Neural cell (in vitro differentiated cells): ENCODE measurements at regions not wholly inside any gene's neighbourhood (a gene's known extent, or its start where the extent isn't known, plus 50 kb on each side); places are given as distances from the start of the nearest gene placed in this dataset.

ENCODE experiments used
- H2AFZ ChIP-seq: fragments of 200-600, 300-800 bp; sonication (generic), shearing (Covaris generic); 2 replicates; pipeline ENCODE4 v1.6.0; 2014; ENCODE audit warnings: low read depth, mild to moderate bottlenecking, antibody characterized with exemption, low read length, moderate library complexity
- H3F3A ChIP-seq: fragments of 200-600 bp; shearing (Covaris generic); 2 replicates; pipeline ENCODE4 v1.6.1; 2016; ENCODE audit warnings: mild to moderate bottlenecking, moderate library complexity, mixed read lengths, antibody characterized with exemption, low read length; ENCODE audit not compliant: insufficient read depth, poor library complexity, severe bottlenecking
- H3K27ac ChIP-seq: fragments of 200-600, 300-800 bp; sonication (generic), shearing (Covaris generic); 2 replicates; pipeline ENCODE4 v1.5.1; 2014; ENCODE audit warnings: mild to moderate bottlenecking, low read length, moderate library complexity
- H3K27me3 ChIP-seq: fragments of 300-800, 200-600 bp; sonication (generic), shearing (Covaris generic); 2 replicates; pipeline ENCODE4 v1.6.0; 2014; ENCODE audit warnings: mild to moderate bottlenecking, low read depth, low read length, moderate library complexity; ENCODE audit not compliant: insufficient read depth
- H3K36me3 ChIP-seq: fragments of 300-800, 200-600 bp; sonication (generic), shearing (Covaris generic); 2 replicates; pipeline ENCODE4 v1.5.1; 2014; ENCODE audit warnings: mild to moderate bottlenecking, antibody characterized with exemption, low read length, moderate library complexity; ENCODE audit not compliant: insufficient read depth
- H3K4me2 ChIP-seq: fragments of 300-800, 200-600 bp; sonication (generic), shearing (Covaris generic); 2 replicates; pipeline ENCODE4 v1.6.0; 2014; ENCODE audit warnings: mild to moderate bottlenecking, low read length
- H3K4me3 ChIP-seq: fragments of 300-800, 200-600 bp; sonication (generic), shearing (Covaris generic); 2 replicates; pipeline ENCODE4 v1.5.1; 2014; ENCODE audit warnings: mild to moderate bottlenecking, low read length, moderate library complexity
- H3K79me2 ChIP-seq: fragments of 200-600 bp; shearing (Covaris generic); replicated peaks from 2 replicates; pipeline ENCODE4 v1.6.0; 2014; ENCODE audit warnings: mild to moderate bottlenecking, low read length, moderate library complexity; ENCODE audit not compliant: insufficient read depth
- H3K9ac ChIP-seq: fragments of 300-800, 200-600 bp; sonication (generic), shearing (Covaris generic); 2 replicates; pipeline ENCODE4 v1.6.1; 2016; ENCODE audit warnings: mild to moderate bottlenecking, low read length, mixed read lengths
- H3K9me2 ChIP-seq: fragments of 200-600 bp; shearing (Covaris generic); 2 replicates; pipeline ENCODE4 v1.6.1; 2016; ENCODE audit warnings: mild to moderate bottlenecking, low read length, mixed read lengths; ENCODE audit not compliant: insufficient read depth
- H3K9me3 ChIP-seq: fragments of 200-600, 300-800 bp; sonication (generic), shearing (Covaris generic); 2 replicates; pipeline ENCODE4 v1.6.1; 2016; ENCODE audit warnings: mild to moderate bottlenecking, mixed run types, low read length, moderate library complexity, mixed read lengths
- H4K20me1 ChIP-seq: fragments of 200-600 bp; shearing (Covaris generic); 2 replicates; pipeline ENCODE4 v1.6.1; 2016; ENCODE audit warnings: mild to moderate bottlenecking, mixed run types; ENCODE audit not compliant: insufficient read depth
- CTCF ChIP-seq: fragments of 450-650 bp; IDR thresholded peaks from 2 replicates; pipeline ENCODE4 v1.5.1; 2014; ENCODE audit warnings: antibody characterized with exemption, mild to moderate bottlenecking, moderate library complexity; ENCODE audit not compliant: poor library complexity, severe bottlenecking
- EP300 ChIP-seq: fragments of 450-650 bp; conservative IDR thresholded peaks from 2 replicates; pipeline ENCODE4 v1.6.1; 2014; ENCODE audit warnings: antibody characterized with exemption, mild to moderate bottlenecking, moderate library complexity; ENCODE audit not compliant: poor library complexity, severe bottlenecking
- EZH2 ChIP-seq: fragments of 200-600, 300-800 bp; shearing (Covaris generic), sonication (generic); IDR thresholded peaks from 2 replicates; pipeline ENCODE4 v1.6.1; 2014; ENCODE audit warnings: antibody characterized with exemption, low read length, borderline replicate concordance, mild to moderate bottlenecking; ENCODE audit not compliant: insufficient read depth, poor library complexity, severe bottlenecking
- MXI1 ChIP-seq: fragments of 450-650 bp; conservative IDR thresholded peaks from 2 replicates; pipeline ENCODE4 v1.6.1; 2014; ENCODE audit warnings: antibody characterized with exemption, mild to moderate bottlenecking; ENCODE audit not compliant: poor library complexity, severe bottlenecking
- POLR2AphosphoS5 ChIP-seq: IDR thresholded peaks from 2 replicates; pipeline ENCODE4 v1.6.1; 2012
- RAD21 ChIP-seq: fragments of 450-650 bp; conservative IDR thresholded peaks from 2 replicates; pipeline ENCODE4 v1.6.1; 2014; ENCODE audit warnings: antibody characterized with exemption, mild to moderate bottlenecking, moderate library complexity
- REST ChIP-seq: IDR thresholded peaks from 2 replicates; pipeline ENCODE4 v1.6.1; 2012; ENCODE audit warnings: borderline replicate concordance
- SMC3 ChIP-seq: fragments of 450-650 bp; conservative IDR thresholded peaks from 2 replicates; pipeline ENCODE4 v1.6.1; 2014; ENCODE audit warnings: antibody characterized with exemption, mild to moderate bottlenecking, moderate library complexity; ENCODE audit not compliant: poor library complexity
- TAF1 ChIP-seq: IDR thresholded peaks from 2 replicates; pipeline ENCODE4 v1.6.1; 2012; ENCODE audit warnings: low read depth

- TF ChIP-seq SMC3, result no peak
- TF ChIP-seq RAD21, result no peak
- H3K79me2 ChIP-seq, result no peaks in the 10 kb centered on the region
- H2AFZ ChIP-seq, result no peak overlapping the region
- no peaks in the 10 kb centered on the region for H3K9me2 ChIP-seq
- H3K4me2 ChIP-seq, result no peak overlapping the region
- no peaks in the 10 kb centered on the region for H3K27me3 ChIP-seq
- no peak overlapping the region for H3K27ac ChIP-seq
- no peak overlapping the region for H3K4me3 ChIP-seq
- no peaks in the 10 kb centered on the region for H4K20me1 ChIP-seq
- no peak overlapping the region for H3K9ac ChIP-seq
- no peaks in the 10 kb centered on the region for H3F3A ChIP-seq
- H3K36me3 ChIP-seq, result no peaks in the 10 kb centered on the region
- no peaks in the 10 kb centered on the region for H3K9me3 ChIP-seq
Observed at GRCh38 chr2:204086167-204086566, 149.6 kb downstream of the ICOS start.

- H3K27ac ChIP-seq, result no peak overlapping the region
- no peaks in the 10 kb centered on the region for H3F3A ChIP-seq
- no peaks in the 10 kb centered on the region for H3K36me3 ChIP-seq
- no peak overlapping the region for H3K4me2 ChIP-seq
- TF ChIP-seq EZH2 (no peak), SMC3 (no peak), TAF1 (no peak), POLR2AphosphoS5 (no peak), MXI1 (no peak)
- no peak overlapping the region for H3K9ac ChIP-seq
- H3K9me3 ChIP-seq, result no peaks in the 10 kb centered on the region
- no peak overlapping the region for H3K4me3 ChIP-seq
- no peak overlapping the region for H2AFZ ChIP-seq
- H3K79me2 ChIP-seq, result no peaks in the 10 kb centered on the region
- no peaks in the 10 kb centered on the region for H3K9me2 ChIP-seq
- no peaks in the 10 kb centered on the region for H4K20me1 ChIP-seq
- H3K27me3 ChIP-seq, result no peaks in the 10 kb centered on the region
Observed at GRCh38 chr2:204089105-204089504, 152.5 kb downstream of the ICOS start.

- H3K9ac ChIP-seq, result no peak overlapping the region
- no peak overlapping the region for H3K4me2 ChIP-seq
- TF ChIP-seq SMC3, result no peak
- TF ChIP-seq POLR2AphosphoS5, result no peak
- no peak for TF ChIP-seq EZH2
- no peak for TF ChIP-seq MXI1
- TF ChIP-seq RAD21, result no peak
- no peak for TF ChIP-seq CTCF
- TF ChIP-seq EP300, result no peak
- no peak for TF ChIP-seq REST
- TF ChIP-seq TAF1, result no peak
- no peak overlapping the region for H2AFZ ChIP-seq
- no peaks in the 10 kb centered on the region for H3K36me3 ChIP-seq
- H3F3A ChIP-seq, result no peaks in the 10 kb centered on the region
- no peaks in the 10 kb centered on the region for H3K9me3 ChIP-seq
- no peak overlapping the region for H3K27ac ChIP-seq
- no peaks in the 10 kb centered on the region for H4K20me1 ChIP-seq
- H3K4me3 ChIP-seq, result no peak overlapping the region
- no peaks in the 10 kb centered on the region for H3K27me3 ChIP-seq
- no peaks in the 10 kb centered on the region for H3K9me2 ChIP-seq
- H3K79me2 ChIP-seq, result no peaks in the 10 kb centered on the region
Observed at GRCh38 chr2:204089574-204089973, 153.0 kb downstream of the ICOS start.
